ENCODE measurements at regions not wholly inside any gene's neighbourhood (a gene's known extent, or its start where the extent isn't known, plus 50 kb on each side); places are given as distances from the start of the nearest gene placed in this dataset.

- TF ChIP-seq EP300 (conservative IDR thresholded peaks at IDR 0.05; ENCODE audit: poor library complexity, severe bottlenecking) (no peak), CTCF (IDR thresholded peaks at IDR 0.05; ENCODE audit: poor library complexity, severe bottlenecking) (no peak), POLR2AphosphoS5 (IDR thresholded peaks at IDR 0.05) (no peak), TAF1 (IDR thresholded peaks at IDR 0.05; ENCODE audit: low read depth) (no peak), RAD21 (conservative IDR thresholded peaks at IDR 0.05) (no peak), REST (IDR thresholded peaks at IDR 0.05; ENCODE audit: borderline replicate concordance) (no peak), EZH2 (IDR thresholded peaks at IDR 0.05; ENCODE audit: borderline replicate concordance, insufficient read depth, low read length, poor library complexity, severe bottlenecking) (no peak)
Measured at GRCh38 chr14:99041820-99042174, 230.2 kb downstream of the BCL11B start.

All from neural cell (in vitro differentiated cells).